Right lobe of liver (tissue), 6 donors: ENCODE measurements at regions not wholly inside any gene's neighbourhood (a gene's known extent, or its start where the extent isn't known, plus 50 kb on each side); places are given as distances from the start of the nearest gene placed in this dataset.

Source experiments
- ATAC-seq, 4 donors: fragments of 200-7000 bp; cut with Tn5 transposase; one replicate each; pipeline ENCODE4 v1.9.1; 2020; ENCODE audit warnings: mild to moderate bottlenecking in 4 of 4, moderate library complexity in 4 of 4
- DNase-seq, 3 donors: peaks; one replicate each; pipeline ENCODE4 v3.0.0-alpha.2; 2020
- H3K27ac ChIP-seq, 3 donors: fragments of 200-600 bp; one replicate each; pipeline ENCODE4 v1.8.0; 2022
- H3K27me3 ChIP-seq, 2 donors: fragments of 200-600 bp; one replicate each; pipeline ENCODE4 v1.8.0; 2022
- H3K36me3 ChIP-seq, 4 donors: fragments of 200-600 bp; sonication (generic) in 1 of 4; one replicate each; pipeline versions ENCODE4 v1.5.1 to v1.8.0; 2017 to 2022; ENCODE audit warnings: control low read depth in 1 of 4
- H3K4me1 ChIP-seq, 4 donors: fragments of 200-600 bp; sonication (generic) in 1 of 4; one replicate each; pipeline versions ENCODE4 v1.5.1 to v1.8.0; 2017 to 2022; ENCODE audit warnings: control low read depth in 1 of 4
- H3K4me3 ChIP-seq, 3 donors: fragments of 200-600 bp; one replicate each; pipeline ENCODE4 v1.8.0; 2022
- H3K9me3 ChIP-seq, 4 donors: fragments of 200-600 bp; sonication (generic) in 1 of 4; one replicate each; pipeline versions ENCODE4 v1.5.1 to v1.8.0; 2017 to 2022; ENCODE audit warnings: control low read depth in 1 of 4
- POLR2A ChIP-seq: fragments of 450-650 bp; IDR thresholded peaks from one replicate; pipeline ENCODE4 v1.6.1; 2017; ENCODE audit warnings: antibody characterized with exemption, mild to moderate bottlenecking
- WGBS: methylation state at CpG from one replicate; pipeline ENCODE4 v1.1.6; 2018; ENCODE audit warnings: low coverage, low lambda C conversion rate; ENCODE audit not compliant: insufficient coverage; ENCODE audit errors: missing lambda C conversion rate; 5-methylcytosine and 5-hydroxymethylcytosine counted together
- intact Hi-C, 2 donors: fragments of 100-400 bp; cut with DNase I; formaldehyde crosslinking; loops; one replicate each; pipeline versions ENCODE4 v1.11.2 to v1.14.1; 2022
- TF ChIP-seq, protein P1 (sequence below), 4 donors: fragments of 200-600 bp in 3 of 4; fragments of 450-650 bp in 1 of 4; IDR thresholded peaks; one replicate each; pipeline versions ENCODE4 v1.5.1 to v1.8.0; 2016 to 2022; ENCODE audit warnings: antibody characterized with exemption in 4 of 4, mild to moderate bottlenecking in 2 of 4
- donor health status: DM: no; HTN: yes; CAD: no.
- donor health status: DM: no; HTN: no; CAD: no.
- donor health status: DM: no; HTN: no; CAD: no.
- donor health status: DM: no; HTN: yes; CAD: no.
- donor health status: DM: no; HTN: yes; CAD: no.

DNA sequence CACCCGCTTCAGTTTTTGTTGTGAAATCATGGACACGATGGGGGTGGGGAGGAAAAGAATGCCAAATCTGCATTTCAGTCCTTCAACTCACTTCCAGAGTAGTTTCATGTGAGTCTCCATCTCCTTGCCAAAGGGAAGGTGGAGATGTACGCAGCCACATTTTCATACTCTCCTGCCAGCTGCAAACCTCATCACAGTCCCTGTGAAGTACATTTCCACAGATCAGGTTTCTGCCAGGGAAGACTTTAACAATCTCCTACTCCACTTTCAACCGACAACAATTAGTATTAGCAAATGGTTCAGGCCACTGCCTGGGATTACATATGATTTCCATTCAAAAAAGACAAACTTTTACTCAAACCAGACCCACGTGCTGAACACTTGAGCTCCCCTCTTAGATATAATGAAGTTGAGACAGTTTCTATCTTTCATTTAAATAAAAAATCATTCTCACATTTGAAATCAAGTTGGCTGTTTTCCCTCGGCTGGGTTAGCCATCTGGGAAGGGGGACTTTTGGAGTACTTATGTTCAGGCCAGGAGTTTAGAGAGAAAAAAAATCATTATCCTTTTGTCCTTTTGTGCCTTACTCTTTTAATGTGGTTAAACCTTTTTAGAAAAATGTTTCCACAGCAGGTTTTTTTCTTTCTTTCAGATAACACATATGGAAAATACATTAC, 51.0 kb upstream of the CEP162 start:
- no peak for DNase-seq
- H3K36me3 ChIP-seq = no peaks in the 10 kb centered on the region
- H3K9me3 ChIP-seq = no peaks in the 10 kb centered on the region
- TF ChIP-seq, protein P1, sequence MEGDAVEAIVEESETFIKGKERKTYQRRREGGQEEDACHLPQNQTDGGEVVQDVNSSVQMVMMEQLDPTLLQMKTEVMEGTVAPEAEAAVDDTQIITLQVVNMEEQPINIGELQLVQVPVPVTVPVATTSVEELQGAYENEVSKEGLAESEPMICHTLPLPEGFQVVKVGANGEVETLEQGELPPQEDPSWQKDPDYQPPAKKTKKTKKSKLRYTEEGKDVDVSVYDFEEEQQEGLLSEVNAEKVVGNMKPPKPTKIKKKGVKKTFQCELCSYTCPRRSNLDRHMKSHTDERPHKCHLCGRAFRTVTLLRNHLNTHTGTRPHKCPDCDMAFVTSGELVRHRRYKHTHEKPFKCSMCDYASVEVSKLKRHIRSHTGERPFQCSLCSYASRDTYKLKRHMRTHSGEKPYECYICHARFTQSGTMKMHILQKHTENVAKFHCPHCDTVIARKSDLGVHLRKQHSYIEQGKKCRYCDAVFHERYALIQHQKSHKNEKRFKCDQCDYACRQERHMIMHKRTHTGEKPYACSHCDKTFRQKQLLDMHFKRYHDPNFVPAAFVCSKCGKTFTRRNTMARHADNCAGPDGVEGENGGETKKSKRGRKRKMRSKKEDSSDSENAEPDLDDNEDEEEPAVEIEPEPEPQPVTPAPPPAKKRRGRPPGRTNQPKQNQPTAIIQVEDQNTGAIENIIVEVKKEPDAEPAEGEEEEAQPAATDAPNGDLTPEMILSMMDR (IDR thresholded peaks at IDR 0.05) = no peak
- TF ChIP-seq POLR2A = no peak
- no peak overlapping the region for H3K27ac ChIP-seq
- 78% methylated on average over 6 of the region's 6 CpGs for WGBS
- no peak overlapping the region for H3K4me3 ChIP-seq
- no peaks in the 10 kb centered on the region for H3K4me1 ChIP-seq
- H3K27me3 ChIP-seq = no peaks in the 10 kb centered on the region
- ATAC-seq = no peak
- intact Hi-C loops = no loop called here
